GM18867 (cell line): ENCODE measurements at regions not wholly inside any gene's neighbourhood (a gene's known extent, or its start where the extent isn't known, plus 50 kb on each side); places are given as distances from the start of the nearest gene placed in this dataset.

Experiments used
- ATAC-seq: cut with Tn5 transposase; IDR thresholded peaks from one replicate; pipeline ENCODE4 v1.9.1; 2021; ENCODE audit warnings: mild to moderate bottlenecking, moderate library complexity; ENCODE audit not compliant: unreplicated experiment

GRCh38 chr11:15757048-15757698 lies 599.2 kb downstream of the SOX6 start:
- ATAC-seq = peak; percentile 74

GRCh38 chr11:15758857-15759465 lies 597.4 kb downstream of the SOX6 start:
- no peak for ATAC-seq

- ATAC-seq = no peak
Observed at GRCh38 chr11:15761235-15761634, 595.1 kb downstream of the SOX6 start.

- no peak for ATAC-seq
Observed at GRCh38 chr11:15764326-15764725, 592.0 kb downstream of the SOX6 start.

- no peak for ATAC-seq
Observed at GRCh38 chr11:15764948-15765347, 591.4 kb downstream of the SOX6 start.

- peak; percentile 58 for ATAC-seq
Observed at GRCh38 chr11:15765530-15765929, 590.8 kb downstream of the SOX6 start.

GRCh38 chr11:15768321-15768720 lies 588.0 kb downstream of the SOX6 start:
- no peak for ATAC-seq

GRCh38 chr11:15769203-15769602 lies 587.1 kb downstream of the SOX6 start:
- no peak for ATAC-seq

- peak; percentile 70 for ATAC-seq
Observed at GRCh38 chr11:15770798-15771414, 585.4 kb downstream of the SOX6 start.

GRCh38 chr11:15772547-15772946 lies 583.8 kb downstream of the SOX6 start:
- ATAC-seq = no peak

- no peak for ATAC-seq
Observed at GRCh38 chr11:15772981-15773380, 583.4 kb downstream of the SOX6 start.

GRCh38 chr11:15773476-15774387 lies 582.6 kb downstream of the SOX6 start:
- no peak for ATAC-seq

- no peak for ATAC-seq
Observed at GRCh38 chr11:15774388-15774939, 581.9 kb downstream of the SOX6 start.

GRCh38 chr11:15775015-15775541 lies 581.3 kb downstream of the SOX6 start:
- ATAC-seq = no peak

- ATAC-seq = no peak
Observed at GRCh38 chr11:15775797-15776196, 580.5 kb downstream of the SOX6 start.

- ATAC-seq = no peak
Observed at GRCh38 chr11:15776366-15776765, 580.0 kb downstream of the SOX6 start.

- ATAC-seq = no peak
Observed at GRCh38 chr11:15779518-15779917, 576.8 kb downstream of the SOX6 start.

GRCh38 chr11:15780382-15780781 lies 576.0 kb downstream of the SOX6 start:
- ATAC-seq = no peak

GRCh38 chr11:15780837-15781236 lies 575.5 kb downstream of the SOX6 start:
- no peak for ATAC-seq

GRCh38 chr11:15783619-15784018 lies 572.7 kb downstream of the SOX6 start:
- ATAC-seq = no peak
